COR-L47 (cell line): ENCODE measurements at regions not wholly inside any gene's neighbourhood (a gene's known extent, or its start where the extent isn't known, plus 50 kb on each side); places are given as distances from the start of the nearest gene placed in this dataset.

Source experiments
- DNase-seq: peaks from one replicate; lab custom pipeline; 2025; lab: John Stamatoyannopoulos, UW

GRCh38 chr20:24796236-24796635 is 152.8 kb upstream of the CST7 start:
- DNase-seq = no peak

DNA sequence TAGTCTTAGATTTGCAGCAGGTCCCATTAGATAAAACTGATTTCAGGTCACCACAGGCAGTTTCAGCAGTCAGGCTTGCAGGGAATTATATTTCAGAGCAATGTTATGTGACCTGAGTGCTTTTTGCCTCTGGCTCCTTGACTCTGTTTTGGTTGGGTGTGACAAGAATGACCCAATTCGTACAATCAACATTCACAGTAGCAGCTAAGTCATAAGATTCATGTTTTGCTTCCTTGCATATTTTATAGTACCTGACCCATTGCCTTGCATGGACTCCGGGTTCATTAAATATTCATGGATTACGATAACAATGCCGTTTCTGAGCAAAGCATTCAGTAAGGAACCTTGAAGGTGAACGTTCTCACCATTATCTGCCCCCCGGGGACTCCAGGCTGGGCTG is 152.0 kb upstream of the CST7 start:
- DNase-seq = no peak

DNA sequence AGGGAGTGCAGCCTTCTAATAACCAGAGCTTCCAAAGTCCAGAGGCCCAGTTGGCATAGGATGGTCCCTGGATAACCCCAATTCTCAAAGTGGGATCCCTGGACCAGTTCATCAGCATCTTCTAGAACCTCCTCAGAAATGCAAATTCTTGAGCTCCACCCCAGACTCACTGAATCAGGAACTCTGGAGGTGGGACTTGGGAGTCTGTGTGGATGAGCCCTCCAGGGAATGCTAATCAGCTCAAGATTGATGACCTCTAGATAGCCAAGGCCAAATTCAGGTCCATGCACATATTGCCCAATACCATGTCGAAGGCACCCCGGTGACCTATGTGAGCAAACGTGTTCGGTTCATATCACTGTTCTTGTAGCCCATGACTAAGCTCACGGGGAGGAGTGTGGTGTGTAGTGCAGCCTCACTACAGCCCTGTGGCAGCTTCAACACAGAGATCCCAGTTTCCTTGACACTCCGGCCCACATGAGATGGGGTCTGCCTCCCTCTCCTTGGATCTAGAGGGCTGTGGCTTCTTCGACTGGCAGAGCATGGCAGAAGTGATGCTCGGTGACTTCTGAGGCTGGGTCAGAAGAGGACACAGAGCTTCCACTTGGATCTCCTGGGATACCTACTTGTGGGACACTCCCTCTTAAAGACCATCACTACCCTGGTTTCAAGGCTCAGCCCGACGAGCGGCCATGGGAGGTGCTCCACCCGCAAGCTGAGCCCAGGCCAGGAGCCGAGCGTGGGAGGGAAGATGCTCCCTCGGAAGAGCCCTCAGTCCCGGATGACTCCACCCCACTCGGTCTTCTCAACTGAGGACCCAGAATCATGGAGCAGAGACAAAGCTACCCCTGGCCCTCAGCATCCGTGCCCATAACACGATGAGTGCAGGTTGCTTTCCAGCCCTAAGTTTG is 151.1 kb upstream of the CST7 start:
- DNase-seq = no peak

DNA sequence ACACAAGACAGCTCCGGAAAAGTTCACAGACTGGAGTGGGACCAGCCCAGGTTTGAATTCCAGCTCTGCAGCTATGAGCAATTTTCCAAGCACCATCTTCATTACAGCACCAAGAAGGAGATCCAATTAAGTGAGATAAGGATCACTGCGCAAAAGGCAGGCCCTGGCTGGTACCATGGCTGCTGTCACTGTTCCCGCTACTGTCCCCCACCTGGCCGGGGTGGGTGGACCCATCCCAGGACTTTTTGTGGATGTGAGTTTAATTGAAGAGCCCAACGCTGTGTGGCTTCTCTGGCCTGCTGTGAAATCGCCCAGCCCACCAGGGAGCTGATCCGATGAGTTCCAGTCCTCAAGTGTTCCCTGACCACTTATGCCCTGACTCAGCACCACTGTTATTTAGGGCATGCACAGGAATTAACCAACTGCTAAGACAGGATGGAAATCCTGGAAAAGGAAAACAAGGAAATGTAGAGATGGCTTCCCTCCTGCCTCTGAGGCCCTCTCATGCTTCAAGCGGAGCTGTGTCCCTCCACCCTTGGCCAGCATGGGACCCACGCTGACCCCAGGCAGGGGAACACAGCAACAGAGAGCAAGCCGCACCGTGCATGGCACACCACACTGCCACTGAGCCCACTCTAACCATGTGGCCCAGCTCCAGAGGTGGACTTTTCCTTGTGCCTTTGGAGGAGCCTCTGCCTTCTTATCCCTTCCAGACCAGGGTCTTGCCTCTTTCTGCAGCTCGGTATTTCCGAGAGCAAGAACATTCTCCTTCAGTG is 150.0 kb upstream of the CST7 start:
- no peak for DNase-seq

DNA sequence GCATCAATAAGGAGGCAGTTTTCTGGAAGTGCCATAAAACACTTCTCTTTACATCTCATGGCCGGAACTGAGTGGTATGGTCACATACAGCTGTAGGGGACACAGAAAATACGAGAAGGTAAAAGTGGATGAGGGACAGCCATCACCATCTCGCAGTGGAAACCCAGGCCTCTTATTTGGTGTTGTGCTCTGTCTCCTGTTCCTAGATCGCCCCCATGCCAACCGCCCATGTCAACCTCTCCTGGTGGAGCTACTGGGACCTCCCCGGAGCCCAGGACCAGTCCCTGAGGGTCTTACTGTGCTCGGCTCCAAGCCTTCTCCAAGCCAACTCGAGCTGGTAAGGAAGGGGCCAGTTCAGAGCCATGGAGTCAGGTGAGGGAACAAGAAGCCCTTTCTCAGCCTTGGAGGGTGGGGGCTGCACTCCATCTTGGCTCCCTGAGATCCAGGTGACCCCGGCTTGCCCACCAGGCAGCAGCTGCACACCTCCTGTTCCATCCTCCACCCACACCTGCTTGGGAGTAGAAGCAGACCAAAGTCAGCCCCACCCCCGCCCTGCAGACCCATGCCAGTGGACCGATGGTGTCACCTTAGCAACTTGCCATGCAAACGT is 149.0 kb upstream of the CST7 start:
- DNase-seq = no peak

- DNase-seq = no peak
Measured at GRCh38 chr20:24802286-24802820, 146.7 kb upstream of the CST7 start.

- DNase-seq = no peak
Measured at GRCh38 chr20:24804481-24805206, 144.4 kb upstream of the CST7 start.

- DNase-seq = no peak
Measured at GRCh38 chr20:24805456-24806238, 143.4 kb upstream of the CST7 start.

DNA sequence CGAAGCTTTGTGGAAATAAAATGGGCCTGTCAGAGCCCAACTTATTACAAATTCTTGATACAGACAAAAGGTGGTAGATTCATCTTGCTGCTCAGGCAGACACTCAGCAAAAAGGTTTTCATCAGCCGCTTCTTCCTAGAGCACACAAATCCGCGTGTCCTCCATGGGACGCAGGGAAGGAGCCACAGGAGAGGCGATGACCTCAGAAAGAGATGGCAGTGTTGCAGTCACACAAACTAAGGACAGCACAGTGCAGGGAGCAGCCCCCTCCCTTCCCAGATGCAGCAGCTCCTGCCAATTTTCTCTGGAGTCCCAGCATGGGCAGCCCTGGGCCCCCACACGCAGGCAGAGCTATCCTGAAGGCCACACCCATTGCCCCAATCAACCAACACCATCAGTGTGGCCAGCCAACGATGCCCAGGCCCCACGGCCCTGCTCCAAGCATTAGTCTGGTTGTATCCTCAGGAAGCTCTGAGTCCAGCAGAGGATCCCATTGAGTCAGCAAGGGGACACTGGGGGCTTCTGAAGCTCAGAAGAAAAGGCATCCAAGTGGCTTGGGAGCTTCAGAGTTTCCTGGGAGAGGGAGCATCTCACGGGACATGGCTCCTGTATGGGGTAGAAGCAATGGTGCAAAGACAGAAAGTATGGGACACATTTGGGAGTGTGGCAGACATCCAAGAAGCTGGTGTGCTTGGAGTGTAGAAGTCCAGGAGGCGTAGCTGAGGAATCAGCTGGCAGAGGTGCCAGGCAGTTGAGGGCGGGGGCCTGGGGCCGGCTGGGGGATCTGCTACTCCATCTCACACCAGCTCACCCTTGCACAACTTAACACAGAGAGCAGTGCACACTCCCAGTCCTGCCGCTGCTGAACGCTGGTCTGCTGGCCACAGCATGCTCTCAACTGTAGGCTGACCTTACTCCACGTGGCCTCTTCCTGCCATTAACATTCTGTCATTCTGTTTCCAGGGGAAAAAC is 142.1 kb upstream of the CST7 start:
- DNase-seq = no peak

DNA sequence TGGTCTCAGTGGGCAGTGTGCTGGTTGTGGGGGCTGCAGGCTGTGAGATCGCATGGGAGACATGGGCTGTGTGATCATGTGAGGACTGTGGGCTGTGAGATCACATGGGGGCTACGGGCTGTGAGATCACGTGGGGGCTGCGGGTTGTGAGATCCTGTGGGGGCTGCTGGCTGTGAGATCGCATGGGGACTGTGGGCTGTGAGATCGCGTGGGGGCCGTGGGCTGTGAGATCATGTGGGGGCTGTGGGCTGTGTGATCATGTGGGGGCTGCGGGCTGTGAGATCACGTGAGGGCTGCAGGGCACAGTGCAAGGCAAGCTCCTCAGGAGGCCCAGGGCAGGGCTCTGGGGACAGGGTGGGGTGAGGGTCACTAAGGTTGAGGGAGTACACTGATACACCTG is 140.5 kb upstream of the CST7 start:
- no peak for DNase-seq

- DNase-seq = no peak
Measured at GRCh38 chr20:24809606-24810005, 139.5 kb upstream of the CST7 start.

DNA sequence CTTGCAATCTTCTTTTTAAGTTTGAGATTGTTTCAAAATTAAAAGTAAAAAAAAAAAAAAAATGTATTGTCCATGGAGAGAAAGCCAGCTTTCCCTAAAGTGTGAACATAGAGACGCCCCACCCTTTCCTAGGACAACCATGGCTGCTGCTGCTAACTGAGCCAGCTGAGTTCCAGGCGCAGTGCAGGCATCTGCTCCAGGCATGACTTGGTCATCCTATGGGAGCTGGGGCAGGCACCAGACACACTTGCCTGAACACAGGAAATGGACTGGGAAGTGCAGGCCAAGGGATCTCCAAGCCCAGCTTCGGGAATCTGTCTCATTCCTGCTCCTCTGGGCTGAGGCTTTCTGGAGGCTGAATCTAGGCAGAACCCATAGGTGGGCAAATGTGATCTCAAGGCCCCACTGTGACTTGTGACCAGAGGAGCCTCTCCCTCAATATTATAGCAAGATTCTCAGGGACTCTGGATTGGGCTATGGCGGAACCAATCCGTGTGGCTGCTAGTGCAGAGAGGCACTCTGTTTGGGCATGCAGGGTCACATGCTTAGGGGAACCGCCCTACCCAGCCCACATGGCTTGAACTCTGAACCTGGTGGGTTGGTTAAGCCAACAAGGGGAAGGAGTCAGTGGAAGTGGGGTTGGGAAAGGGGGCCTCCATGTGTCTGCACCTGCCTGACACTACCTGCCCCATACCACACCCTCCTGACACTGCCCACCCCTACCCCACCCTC is 138.2 kb upstream of the CST7 start:
- no peak for DNase-seq

DNA sequence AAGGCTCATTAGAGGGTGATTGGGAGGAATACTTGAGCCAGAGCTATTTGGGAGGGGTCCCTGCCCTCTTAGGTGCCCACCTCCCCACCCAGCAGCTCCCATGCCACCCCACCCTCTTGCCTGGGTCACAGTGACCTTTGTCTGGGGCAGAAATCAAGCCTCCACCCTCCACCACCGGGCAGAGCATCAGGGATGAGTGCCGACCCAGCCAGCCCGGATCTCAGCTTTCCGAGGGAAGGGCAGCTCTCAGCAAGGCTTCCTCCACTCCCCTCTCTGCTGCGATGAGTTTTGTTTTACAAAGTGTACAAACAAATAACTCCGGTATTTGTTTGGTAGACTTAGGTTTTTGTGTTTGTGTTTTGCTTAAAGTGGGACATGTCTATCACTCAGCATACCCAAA is 136.7 kb upstream of the CST7 start:
- no peak for DNase-seq

GRCh38 chr20:24813080-24813479 is 136.0 kb upstream of the CST7 start:
- DNase-seq = no peak

GRCh38 chr20:24813496-24813895 is 135.6 kb upstream of the CST7 start:
- no peak for DNase-seq

DNA sequence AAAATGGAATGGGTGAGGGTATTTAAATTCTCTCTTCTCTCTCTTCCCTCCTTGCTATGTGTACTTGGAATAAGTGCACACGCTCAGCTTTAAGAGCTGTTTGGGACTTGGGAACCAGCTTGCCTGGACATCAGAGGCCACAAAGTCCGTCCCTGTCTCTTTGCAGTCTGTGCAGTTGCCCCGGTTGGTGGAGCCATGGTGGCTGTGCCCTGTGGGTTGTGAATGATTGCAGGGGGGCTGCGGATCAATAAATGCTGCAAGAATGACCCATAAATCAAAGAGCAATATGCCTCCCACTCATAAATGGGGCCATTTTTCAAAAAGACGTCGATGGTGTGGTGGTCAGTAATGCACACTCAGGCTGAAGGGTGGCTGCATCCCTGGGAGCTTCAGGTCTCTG is 135.1 kb upstream of the CST7 start:
- DNase-seq = no peak

DNA sequence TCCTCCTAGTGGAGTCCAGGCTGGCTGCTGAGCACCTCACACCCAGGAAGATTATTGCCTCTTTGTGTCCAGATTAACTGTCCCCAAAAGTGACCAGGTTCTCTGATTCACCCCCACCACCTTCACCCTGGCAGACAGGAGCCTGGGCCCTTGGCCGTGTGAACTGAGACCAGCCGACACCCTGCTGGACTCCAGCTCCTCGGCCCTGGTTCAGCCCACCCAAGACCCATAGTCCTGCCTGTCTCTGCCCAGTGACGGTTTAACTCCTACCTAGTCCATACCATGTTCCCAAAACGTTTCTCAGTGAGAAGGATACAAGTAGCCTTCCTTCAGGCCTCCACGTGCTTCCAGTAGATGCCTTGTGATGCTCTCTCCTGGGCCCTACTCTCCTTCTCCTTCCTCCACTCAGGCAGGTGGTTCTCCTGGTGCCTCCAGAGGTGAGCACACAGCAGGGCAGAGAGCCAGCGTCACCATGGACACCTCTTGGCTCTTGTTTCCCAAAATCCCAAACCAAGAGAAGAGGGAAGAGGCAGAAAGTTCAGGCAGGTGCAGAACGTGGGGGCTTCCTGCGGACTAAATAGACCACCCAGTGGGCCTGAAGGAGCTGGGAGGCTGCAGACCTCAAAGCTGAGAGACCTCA is 134.4 kb upstream of the CST7 start:
- DNase-seq = peak; percentile 80

DNA sequence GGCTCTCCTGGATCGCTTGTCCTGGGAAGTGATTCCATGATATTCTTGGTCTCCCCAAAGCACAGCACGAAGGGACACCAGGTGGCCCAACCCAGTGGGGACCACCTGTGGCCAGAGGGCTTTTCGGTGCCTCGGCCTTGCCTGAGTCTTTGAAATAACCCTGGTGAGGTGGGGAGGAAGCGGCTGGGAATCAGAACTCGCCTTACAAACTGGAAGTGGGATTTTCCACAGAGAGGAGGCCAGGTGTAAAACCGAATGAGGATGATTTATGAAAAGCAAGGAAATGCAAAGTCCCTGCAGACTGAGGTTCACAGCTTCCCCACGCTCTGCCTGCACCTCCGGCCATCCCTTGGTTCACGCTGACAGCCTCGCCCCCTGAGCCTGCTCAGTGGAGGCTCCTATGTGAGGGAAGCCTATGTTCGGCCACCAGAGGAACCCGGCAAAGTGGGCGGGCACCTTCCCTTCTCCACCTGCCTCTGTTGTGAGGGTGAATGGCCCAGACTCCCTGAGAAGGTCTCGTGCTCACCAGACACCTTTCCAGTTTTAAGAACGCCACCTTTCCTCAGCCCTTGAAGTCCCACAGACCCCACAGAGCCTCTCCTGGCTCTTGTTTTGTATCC is 133.8 kb upstream of the CST7 start:
- DNase-seq = no peak
